ENCODE measurements at regions not wholly inside any gene's neighbourhood (a gene's known extent, or its start where the extent isn't known, plus 50 kb on each side); places are given as distances from the start of the nearest gene placed in this dataset.

GRCh38 chr4:52420330-52420729 lies 238.8 kb downstream of the USP46 start:
- TF ChIP-seq CTCF (IDR thresholded peaks at IDR 0.05; ENCODE audit: low read depth, low read length, missing input control) (no peak), YY1 (IDR thresholded peaks at IDR 0.05) (no peak), MAX (IDR thresholded peaks at IDR 0.05) (no peak), SP1 (IDR thresholded peaks at IDR 0.05) (no peak), EGR1 (IDR thresholded peaks at IDR 0.05; ENCODE audit: low read depth in 2 of 2) (no peak), REST (IDR thresholded peaks at IDR 0.05) (no peak), JUND (IDR thresholded peaks at IDR 0.05) (no peak), ATF3 (IDR thresholded peaks at IDR 0.05) (no peak), FOXA1 (IDR thresholded peaks at IDR 0.05) (no peak), TAF1 (conservative IDR thresholded peaks at IDR 0.05) (no peak)

Data from liver (tissue), 3 donors.